ENCODE measurements at regions not wholly inside any gene's neighbourhood (a gene's known extent, or its start where the extent isn't known, plus 50 kb on each side); places are given as distances from the start of the nearest gene placed in this dataset.
A peak's percentile ranks its signal among the peaks of the same experiment; 100 is the strongest.

DNA sequence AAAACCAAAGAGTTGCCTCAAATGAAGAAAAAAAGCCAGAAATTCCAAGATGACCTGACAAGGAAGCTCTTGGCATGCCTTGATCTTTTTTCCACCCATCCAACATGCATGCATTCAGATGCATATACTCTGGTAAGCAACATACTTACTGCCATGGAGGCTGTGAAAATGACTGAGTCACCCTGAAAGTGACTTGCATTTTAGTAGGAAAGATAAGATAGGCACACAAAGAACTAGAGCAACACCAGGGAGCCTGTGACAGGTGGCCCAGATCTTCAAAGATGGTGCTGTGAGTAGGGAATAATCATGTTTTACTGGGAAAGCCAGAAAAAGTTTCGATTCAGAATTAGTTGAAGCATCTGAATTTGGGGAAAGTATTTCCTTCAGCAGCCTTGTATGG lies 185.1 kb upstream of the SLCO3A1 start (continued):
- no peak for TF ChIP-seq KDM5B (IDR thresholded peaks at IDR 0.05; ENCODE audit: insufficient replicate concordance, low read depth, low read length)
- no peak for TF ChIP-seq SREBF1 (IDR thresholded peaks at IDR 0.05; ENCODE audit: borderline replicate concordance, low read depth, low read length)
- TF ChIP-seq SRF (CRISPR knock-in tag; IDR thresholded peaks at IDR 0.05): no peak
- no peak for TF ChIP-seq ZNF174 (CRISPR knock-in tag; IDR thresholded peaks at IDR 0.05)
- peak; percentile 93 for TF ChIP-seq NFE2 (IDR thresholded peaks at IDR 0.05; ENCODE audit: low read depth)
- TF ChIP-seq, protein P1, sequence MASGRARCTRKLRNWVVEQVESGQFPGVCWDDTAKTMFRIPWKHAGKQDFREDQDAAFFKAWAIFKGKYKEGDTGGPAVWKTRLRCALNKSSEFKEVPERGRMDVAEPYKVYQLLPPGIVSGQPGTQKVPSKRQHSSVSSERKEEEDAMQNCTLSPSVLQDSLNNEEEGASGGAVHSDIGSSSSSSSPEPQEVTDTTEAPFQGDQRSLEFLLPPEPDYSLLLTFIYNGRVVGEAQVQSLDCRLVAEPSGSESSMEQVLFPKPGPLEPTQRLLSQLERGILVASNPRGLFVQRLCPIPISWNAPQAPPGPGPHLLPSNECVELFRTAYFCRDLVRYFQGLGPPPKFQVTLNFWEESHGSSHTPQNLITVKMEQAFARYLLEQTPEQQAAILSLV (tag; IDR thresholded peaks at IDR 0.05): no peak
- TF ChIP-seq MEIS2 (IDR thresholded peaks at IDR 0.05; ENCODE audit: partially characterized antibody): no peak
- no peak for TF ChIP-seq DIDO1 (tag; IDR thresholded peaks at IDR 0.05; ENCODE audit: low read depth)
- no peak for TF ChIP-seq CTBP1 (IDR thresholded peaks at IDR 0.05; ENCODE audit: borderline replicate concordance)
- no peak for TF ChIP-seq RFX7 (CRISPR knock-in tag; IDR thresholded peaks at IDR 0.05)
- TF ChIP-seq STAT5B (CRISPR knock-in tag; IDR thresholded peaks at IDR 0.05): no peak
- no peak for TF ChIP-seq ATF7 (IDR thresholded peaks at IDR 0.05)
- TF ChIP-seq KDM2B (CRISPR knock-in tag; IDR thresholded peaks at IDR 0.05): no peak
- no peak for TF ChIP-seq MIER1 (IDR thresholded peaks at IDR 0.05; ENCODE audit: low read depth)
- TF ChIP-seq, protein P2, sequence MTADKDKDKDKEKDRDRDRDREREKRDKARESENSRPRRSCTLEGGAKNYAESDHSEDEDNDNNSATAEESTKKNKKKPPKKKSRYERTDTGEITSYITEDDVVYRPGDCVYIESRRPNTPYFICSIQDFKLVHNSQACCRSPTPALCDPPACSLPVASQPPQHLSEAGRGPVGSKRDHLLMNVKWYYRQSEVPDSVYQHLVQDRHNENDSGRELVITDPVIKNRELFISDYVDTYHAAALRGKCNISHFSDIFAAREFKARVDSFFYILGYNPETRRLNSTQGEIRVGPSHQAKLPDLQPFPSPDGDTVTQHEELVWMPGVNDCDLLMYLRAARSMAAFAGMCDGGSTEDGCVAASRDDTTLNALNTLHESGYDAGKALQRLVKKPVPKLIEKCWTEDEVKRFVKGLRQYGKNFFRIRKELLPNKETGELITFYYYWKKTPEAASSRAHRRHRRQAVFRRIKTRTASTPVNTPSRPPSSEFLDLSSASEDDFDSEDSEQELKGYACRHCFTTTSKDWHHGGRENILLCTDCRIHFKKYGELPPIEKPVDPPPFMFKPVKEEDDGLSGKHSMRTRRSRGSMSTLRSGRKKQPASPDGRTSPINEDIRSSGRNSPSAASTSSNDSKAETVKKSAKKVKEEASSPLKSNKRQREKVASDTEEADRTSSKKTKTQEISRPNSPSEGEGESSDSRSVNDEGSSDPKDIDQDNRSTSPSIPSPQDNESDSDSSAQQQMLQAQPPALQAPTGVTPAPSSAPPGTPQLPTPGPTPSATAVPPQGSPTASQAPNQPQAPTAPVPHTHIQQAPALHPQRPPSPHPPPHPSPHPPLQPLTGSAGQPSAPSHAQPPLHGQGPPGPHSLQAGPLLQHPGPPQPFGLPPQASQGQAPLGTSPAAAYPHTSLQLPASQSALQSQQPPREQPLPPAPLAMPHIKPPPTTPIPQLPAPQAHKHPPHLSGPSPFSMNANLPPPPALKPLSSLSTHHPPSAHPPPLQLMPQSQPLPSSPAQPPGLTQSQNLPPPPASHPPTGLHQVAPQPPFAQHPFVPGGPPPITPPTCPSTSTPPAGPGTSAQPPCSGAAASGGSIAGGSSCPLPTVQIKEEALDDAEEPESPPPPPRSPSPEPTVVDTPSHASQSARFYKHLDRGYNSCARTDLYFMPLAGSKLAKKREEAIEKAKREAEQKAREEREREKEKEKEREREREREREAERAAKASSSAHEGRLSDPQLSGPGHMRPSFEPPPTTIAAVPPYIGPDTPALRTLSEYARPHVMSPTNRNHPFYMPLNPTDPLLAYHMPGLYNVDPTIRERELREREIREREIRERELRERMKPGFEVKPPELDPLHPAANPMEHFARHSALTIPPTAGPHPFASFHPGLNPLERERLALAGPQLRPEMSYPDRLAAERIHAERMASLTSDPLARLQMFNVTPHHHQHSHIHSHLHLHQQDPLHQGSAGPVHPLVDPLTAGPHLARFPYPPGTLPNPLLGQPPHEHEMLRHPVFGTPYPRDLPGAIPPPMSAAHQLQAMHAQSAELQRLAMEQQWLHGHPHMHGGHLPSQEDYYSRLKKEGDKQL (CRISPR knock-in tag; IDR thresholded peaks at IDR 0.05; ENCODE audit: borderline replicate concordance): no peak
- TF ChIP-seq NBN (IDR thresholded peaks at IDR 0.05; ENCODE audit: low read depth): no peak
- no peak for TF ChIP-seq KAT8 (IDR thresholded peaks at IDR 0.05; ENCODE audit: low read depth)
- 0 out of 2 replicates have a peak, but pooled peaks have one; percentile 45 for TF ChIP-seq CEBPB (tag; IDR thresholded peaks at IDR 0.05)
- TF ChIP-seq RAD51 (IDR thresholded peaks at IDR 0.05; ENCODE audit: borderline replicate concordance, low read depth): no peak
- TF ChIP-seq, protein P3, sequence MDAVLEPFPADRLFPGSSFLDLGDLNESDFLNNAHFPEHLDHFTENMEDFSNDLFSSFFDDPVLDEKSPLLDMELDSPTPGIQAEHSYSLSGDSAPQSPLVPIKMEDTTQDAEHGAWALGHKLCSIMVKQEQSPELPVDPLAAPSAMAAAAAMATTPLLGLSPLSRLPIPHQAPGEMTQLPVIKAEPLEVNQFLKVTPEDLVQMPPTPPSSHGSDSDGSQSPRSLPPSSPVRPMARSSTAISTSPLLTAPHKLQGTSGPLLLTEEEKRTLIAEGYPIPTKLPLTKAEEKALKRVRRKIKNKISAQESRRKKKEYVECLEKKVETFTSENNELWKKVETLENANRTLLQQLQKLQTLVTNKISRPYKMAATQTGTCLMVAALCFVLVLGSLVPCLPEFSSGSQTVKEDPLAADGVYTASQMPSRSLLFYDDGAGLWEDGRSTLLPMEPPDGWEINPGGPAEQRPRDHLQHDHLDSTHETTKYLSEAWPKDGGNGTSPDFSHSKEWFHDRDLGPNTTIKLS (IDR thresholded peaks at IDR 0.05; ENCODE audit: borderline replicate concordance, low read depth): no peak
- TF ChIP-seq XRCC3 (IDR thresholded peaks at IDR 0.05): no peak
- peak; percentile 66; the same call in 1 of the 2 replicates for TF ChIP-seq MAFF (IDR thresholded peaks at IDR 0.05; ENCODE audit: low read length)
- no peak for TF ChIP-seq SOX6 (IDR thresholded peaks at IDR 0.05)
- no peak for TF ChIP-seq GATA2 (CRISPR knock-in tag; IDR thresholded peaks at IDR 0.05)
